ENCODE measurements at regions not wholly inside any gene's neighbourhood (a gene's known extent, or its start where the extent isn't known, plus 50 kb on each side); places are given as distances from the start of the nearest gene placed in this dataset.

DNA sequence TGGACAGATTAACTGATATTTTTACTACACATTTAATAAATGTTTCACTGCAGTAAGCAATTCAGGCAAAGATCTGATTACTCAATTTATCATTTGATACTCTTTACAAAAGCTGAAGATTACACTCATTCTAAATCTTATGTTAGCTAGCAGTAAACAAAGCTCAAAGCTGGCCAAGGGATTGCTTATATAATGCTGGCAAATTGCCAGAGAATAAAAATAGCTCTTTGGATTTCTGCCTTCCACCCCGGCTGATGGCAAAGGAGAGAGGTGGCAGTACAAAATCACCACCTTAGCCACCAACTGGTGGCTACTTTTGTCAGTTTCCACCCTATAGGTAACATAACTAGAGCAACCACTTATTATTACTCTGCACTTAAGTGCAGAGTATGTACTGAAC lies 320.5 kb downstream of the FSIP2 start:
- no TSS peak for BruUV-seq (replicated peaks)
- TF ChIP-seq, protein P1, sequence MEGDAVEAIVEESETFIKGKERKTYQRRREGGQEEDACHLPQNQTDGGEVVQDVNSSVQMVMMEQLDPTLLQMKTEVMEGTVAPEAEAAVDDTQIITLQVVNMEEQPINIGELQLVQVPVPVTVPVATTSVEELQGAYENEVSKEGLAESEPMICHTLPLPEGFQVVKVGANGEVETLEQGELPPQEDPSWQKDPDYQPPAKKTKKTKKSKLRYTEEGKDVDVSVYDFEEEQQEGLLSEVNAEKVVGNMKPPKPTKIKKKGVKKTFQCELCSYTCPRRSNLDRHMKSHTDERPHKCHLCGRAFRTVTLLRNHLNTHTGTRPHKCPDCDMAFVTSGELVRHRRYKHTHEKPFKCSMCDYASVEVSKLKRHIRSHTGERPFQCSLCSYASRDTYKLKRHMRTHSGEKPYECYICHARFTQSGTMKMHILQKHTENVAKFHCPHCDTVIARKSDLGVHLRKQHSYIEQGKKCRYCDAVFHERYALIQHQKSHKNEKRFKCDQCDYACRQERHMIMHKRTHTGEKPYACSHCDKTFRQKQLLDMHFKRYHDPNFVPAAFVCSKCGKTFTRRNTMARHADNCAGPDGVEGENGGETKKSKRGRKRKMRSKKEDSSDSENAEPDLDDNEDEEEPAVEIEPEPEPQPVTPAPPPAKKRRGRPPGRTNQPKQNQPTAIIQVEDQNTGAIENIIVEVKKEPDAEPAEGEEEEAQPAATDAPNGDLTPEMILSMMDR (IDR thresholded peaks at IDR 0.05; ENCODE audit: insufficient read depth in 1 of 2, low read depth in 1 of 2, low read length in 1 of 2, severe bottlenecking in 1 of 2, unreplicated experiment in 1 of 2): no peak
- H3K4me3 ChIP-seq (ENCODE audit: low read depth, low read length): no peak overlapping the region
- Mint-ChIP-seq H3K36me3 (ENCODE audit: insufficient read depth, unreplicated experiment) (no peaks in the 10 kb centered on the region), H3K4me3 (ENCODE audit: unreplicated experiment) (no peak overlapping the region), H3K9me3 (ENCODE audit: unreplicated experiment) (no peaks in the 10 kb centered on the region), H3K27ac (ENCODE audit: unreplicated experiment) (no peak overlapping the region), H3K4me1 (ENCODE audit: low read depth, unreplicated experiment) (no peaks in the 10 kb centered on the region), H3K27me3 (ENCODE audit: insufficient read depth, unreplicated experiment) (no peaks in the 10 kb centered on the region)
- H3K27me3 ChIP-seq (replicated peaks; ENCODE audit: control insufficient read depth, insufficient read depth, low read length): no peaks in the 10 kb centered on the region
- ChIA-PET CTCF (no interaction called here), POLR2A (no interaction called here)
- no peak for DNase-seq
- no peaks in the 10 kb centered on the region for H3K9me3 ChIP-seq
- H3K36me3 ChIP-seq (ENCODE audit: control insufficient read depth, insufficient read depth, low read length): no peaks in the 10 kb centered on the region
- no peaks in the 10 kb centered on the region for H3K4me1 ChIP-seq
- intact Hi-C loops (cut with micrococcal nuclease; ENCODE audit: unreplicated experiment): no loop called here

DNA sequence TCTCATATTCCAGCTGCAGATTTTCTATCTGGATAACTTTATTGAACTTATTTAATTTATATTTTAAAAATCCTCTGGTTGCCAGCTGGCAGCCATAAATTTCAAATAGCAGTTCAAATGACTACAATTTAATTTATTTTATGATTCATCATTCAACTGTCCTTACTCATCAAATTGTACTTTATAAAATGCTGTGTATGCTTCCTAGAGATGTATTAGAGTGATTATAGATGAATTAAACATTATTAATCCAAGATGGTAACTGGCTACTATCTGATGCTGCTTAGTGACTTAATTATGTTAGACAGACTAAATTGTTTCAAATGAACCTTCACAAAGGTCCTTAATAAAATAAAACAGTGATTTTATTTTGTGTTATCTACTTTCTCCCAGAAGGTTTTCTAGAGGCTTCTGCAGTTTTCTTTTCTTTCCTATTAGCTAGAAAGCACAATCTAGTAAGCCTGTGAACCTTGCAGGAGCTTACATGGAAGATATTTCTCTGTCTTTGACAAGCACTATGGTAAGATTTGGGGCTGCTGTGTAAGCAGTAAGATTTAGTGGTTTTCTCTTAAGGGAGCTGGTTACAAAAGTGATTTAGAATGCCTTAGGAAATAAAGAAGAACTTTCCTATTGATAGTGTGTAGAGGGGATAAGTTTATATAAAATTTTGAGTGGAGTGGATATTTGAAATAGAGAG lies 322.3 kb downstream of the FSIP2 start:
- no peaks in the 10 kb centered on the region for H3K36me3 ChIP-seq (ENCODE audit: control insufficient read depth, insufficient read depth, low read length)
- H3K4me1 ChIP-seq: no peaks in the 10 kb centered on the region
- no TSS peak for BruUV-seq (replicated peaks)
- CTCF ChIA-PET: no interaction called here
- no peaks in the 10 kb centered on the region for H3K4me1 Mint-ChIP-seq (ENCODE audit: low read depth, unreplicated experiment)
- H3K36me3 Mint-ChIP-seq (ENCODE audit: insufficient read depth, unreplicated experiment): no peaks in the 10 kb centered on the region
- no peaks in the 10 kb centered on the region for H3K9me3 ChIP-seq
- H3K4me3 ChIP-seq (ENCODE audit: low read depth, low read length): no peak overlapping the region
- POLR2A ChIA-PET: no interaction called here
- H3K27me3 ChIP-seq (replicated peaks; ENCODE audit: control insufficient read depth, insufficient read depth, low read length): no peaks in the 10 kb centered on the region
- no peaks in the 10 kb centered on the region for H3K9me3 Mint-ChIP-seq (ENCODE audit: unreplicated experiment)
- no peak for DNase-seq
- TF ChIP-seq, protein P1 (IDR thresholded peaks at IDR 0.05; ENCODE audit: insufficient read depth in 1 of 2, low read depth in 1 of 2, low read length in 1 of 2, severe bottlenecking in 1 of 2, unreplicated experiment in 1 of 2): no peak
- H3K27me3 Mint-ChIP-seq (ENCODE audit: insufficient read depth, unreplicated experiment): no peaks in the 10 kb centered on the region
- no peak overlapping the region for H3K27ac Mint-ChIP-seq (ENCODE audit: unreplicated experiment)
- H3K4me3 Mint-ChIP-seq (ENCODE audit: unreplicated experiment): no peak overlapping the region
- intact Hi-C loops (cut with micrococcal nuclease; ENCODE audit: unreplicated experiment): no loop called here

GRCh38 chr2:186064507-186064906 lies 325.9 kb downstream of the FSIP2 start:
- Histone ChIP-seq H3K4me1 (no peaks in the 10 kb centered on the region), H3K36me3 (ENCODE audit: control insufficient read depth, insufficient read depth, low read length) (no peaks in the 10 kb centered on the region), H3K9me3 (no peaks in the 10 kb centered on the region), H3K27me3 (replicated peaks; ENCODE audit: control insufficient read depth, insufficient read depth, low read length) (no peaks in the 10 kb centered on the region), H3K4me3 (ENCODE audit: low read depth, low read length) (no peak overlapping the region)
- H3K36me3 Mint-ChIP-seq (ENCODE audit: insufficient read depth, unreplicated experiment): no peaks in the 10 kb centered on the region
- intact Hi-C loops (cut with micrococcal nuclease; ENCODE audit: unreplicated experiment): no loop called here
- H3K27me3 Mint-ChIP-seq (ENCODE audit: insufficient read depth, unreplicated experiment): no peaks in the 10 kb centered on the region
- no peak overlapping the region for H3K27ac Mint-ChIP-seq (ENCODE audit: unreplicated experiment)
- no peaks in the 10 kb centered on the region for H3K9me3 Mint-ChIP-seq (ENCODE audit: unreplicated experiment)
- CTCF ChIA-PET: interaction anchor here (0.6 kb wide), 1 partner anchor 478 kb away, joined by 3 read pairs; no protein-coding TSS in a partner anchor
- H3K4me1 Mint-ChIP-seq (ENCODE audit: low read depth, unreplicated experiment): no peaks in the 10 kb centered on the region
- TF ChIP-seq, protein P1 (IDR thresholded peaks at IDR 0.05; ENCODE audit: insufficient read depth in 1 of 2, low read depth in 1 of 2, low read length in 1 of 2, severe bottlenecking in 1 of 2, unreplicated experiment in 1 of 2): no peak
- no peak overlapping the region for H3K4me3 Mint-ChIP-seq (ENCODE audit: unreplicated experiment)
- POLR2A ChIA-PET: no interaction called here
- DNase-seq: no peak
- BruUV-seq (replicated peaks): no TSS peak
